Heart right ventricle (tissue), 16 donors: ENCODE measurements at regions not wholly inside any gene's neighbourhood (a gene's known extent, or its start where the extent isn't known, plus 50 kb on each side); places are given as distances from the start of the nearest gene placed in this dataset.

Experiments used
- ATAC-seq, 8 donors: fragments of 200-7000 bp; cut with Tn5 transposase; one replicate each; pipeline ENCODE4 v1.9.1; 2020; ENCODE audit warnings: mild to moderate bottlenecking in 8 of 8, moderate library complexity in 8 of 8, moderate number of reproducible peaks in 1 of 8
- DNase-seq, 2 donors: peaks; one replicate each; pipeline ENCODE4 v3.0.0-alpha.2; 2020
- H3K27ac ChIP-seq, 10 donors: fragments of 200-600 bp; sonication (generic) in 2 of 10; one replicate each; pipeline versions ENCODE4 v1.5.0 to v1.8.0; 2020 to 2022; ENCODE audit warnings: mild to moderate bottlenecking in 3 of 10
- H3K27me3 ChIP-seq, 7 donors: fragments of 200-600 bp; one replicate each; pipeline ENCODE4 v1.8.0; 2021 to 2022; ENCODE audit warnings: mild to moderate bottlenecking in 2 of 7
- H3K36me3 ChIP-seq, 9 donors: fragments of 200-600 bp; sonication (generic) in 1 of 9; one replicate each; pipeline versions ENCODE4 v1.5.0 to v1.8.0; 2020 to 2022; ENCODE audit warnings: mild to moderate bottlenecking in 2 of 9
- H3K4me1 ChIP-seq, 9 donors: fragments of 200-600 bp; sonication (generic) in 1 of 9; one replicate each; pipeline versions ENCODE4 v1.5.0 to v1.8.0; 2020 to 2022; ENCODE audit warnings: mild to moderate bottlenecking in 4 of 9
- H3K4me3 ChIP-seq, 10 donors: fragments of 200-600 bp; sonication (generic) in 2 of 10; one replicate each; pipeline versions ENCODE4 v1.5.0 to v1.8.0; 2020 to 2022; ENCODE audit warnings: mild to moderate bottlenecking in 7 of 10, moderate library complexity in 2 of 10
- H3K9me3 ChIP-seq, 11 donors: fragments of 200-600 bp in 10 of 11; sonication (generic) in 2 of 11; one replicate each; pipeline versions ENCODE4 v1.5.0 to v1.8.0; 2013 to 2022; ENCODE audit warnings: mild to moderate bottlenecking in 2 of 11, control low read depth in 1 of 11, moderate library complexity in 1 of 11
- WGBS, 2 donors: extraction: QIAGEN DNeasy Blood & Tissue Kit; methylation state at CpG; one replicate each; pipeline ENCODE4 v1.1.7; 2013; ENCODE audit warnings: inconsistent platforms in 1 of 2; 5-methylcytosine and 5-hydroxymethylcytosine counted together
- intact Hi-C, 10 donors: fragments of 100-400 bp; cut with DNase I; formaldehyde crosslinking; loops; one replicate each; pipeline versions ENCODE4 v1.11.1 to v1.14.2; 2022
- TF ChIP-seq, protein P1 (sequence below), 9 donors: fragments of 200-600 bp; sonication (generic) in 2 of 9; IDR thresholded peaks; one replicate each; pipeline versions ENCODE4 v1.5.0 to v1.8.0; 2021 to 2022; ENCODE audit warnings: antibody characterized with exemption in 9 of 9, mild to moderate bottlenecking in 5 of 9, moderate library complexity in 1 of 9
- donor health status: Arrhythmogenic right ventricular cardiomyopathy.
- donor health status: ischemic (EF 13 %, LVEDD 7.1; RV severe dilation, severe dysfunction).
- donor health status: healthy with polysubstance abuse.
- donor health status: DM: no; HTN: yes; CAD: no.
- donor health status: DM: no; HTN: no; CAD: no.
- donor health status: ischemic (EF 25% LVEDD 6.9; RV normal size, moderate dysfunction).
- donor health status: ischemic (EF 25% LVEDD 5.7; RV mildly dilated, moderate dysfunction).
- donor health status: healthy.
- donor health status: DM: yes; HTN: yes; CAD: no.
- donor health status: Ischemic cardiomyopathy.
- donor health status: ischemic (EF 35%, LVEDD 5.7; RV mildly dilated, moderate dysfunction).
- donor health status: nonischemic (EF 11% LVEDD 7.7; RV severe dilation, severe dysfunction).
- donor health status: DM: yes; HTN: yes; CAD: no.
- donor health status: PGD.
- donor health status: ischemic (EF 29% LVEDD 5.4; RV normal size, mild dysfunction).
- donor health status: nonischemic (EF 23%, LVEDD 6.1; RV moderate dilation, normal function).

DNA sequence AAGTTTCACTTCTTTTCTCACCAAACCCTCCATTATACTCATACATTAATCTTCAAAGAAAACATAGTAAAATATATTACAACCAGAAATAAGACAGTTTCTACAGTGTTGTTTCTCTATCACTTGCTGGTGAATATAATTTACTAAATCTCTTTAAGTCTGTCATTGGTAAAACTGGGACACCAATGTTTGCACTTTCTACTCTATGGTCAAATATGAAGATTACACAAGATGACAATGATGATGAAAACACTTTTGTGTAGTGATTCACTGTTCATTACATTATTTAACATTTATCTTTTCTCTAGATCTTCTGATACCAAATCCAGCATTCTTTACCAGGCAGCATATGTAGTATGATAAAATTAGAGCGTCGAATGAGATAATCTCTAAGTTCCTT lies 459.1 kb downstream of the DMAC1 start:
- Histone ChIP-seq H3K9me3 (no peaks in the 10 kb centered on the region), H3K4me1 (peaks cover 0 to 28% (median 0%) of the 10 kb centered on the region in 9 donors), H3K4me3 (no peak overlapping the region), H3K27me3 (no peaks in the 10 kb centered on the region), H3K36me3 (no peaks in the 10 kb centered on the region), H3K27ac (no peak overlapping the region)
- 65 to 70% methylated on average over 2 of the region's 2 CpGs for WGBS, 2 donors
- TF ChIP-seq, protein P1, sequence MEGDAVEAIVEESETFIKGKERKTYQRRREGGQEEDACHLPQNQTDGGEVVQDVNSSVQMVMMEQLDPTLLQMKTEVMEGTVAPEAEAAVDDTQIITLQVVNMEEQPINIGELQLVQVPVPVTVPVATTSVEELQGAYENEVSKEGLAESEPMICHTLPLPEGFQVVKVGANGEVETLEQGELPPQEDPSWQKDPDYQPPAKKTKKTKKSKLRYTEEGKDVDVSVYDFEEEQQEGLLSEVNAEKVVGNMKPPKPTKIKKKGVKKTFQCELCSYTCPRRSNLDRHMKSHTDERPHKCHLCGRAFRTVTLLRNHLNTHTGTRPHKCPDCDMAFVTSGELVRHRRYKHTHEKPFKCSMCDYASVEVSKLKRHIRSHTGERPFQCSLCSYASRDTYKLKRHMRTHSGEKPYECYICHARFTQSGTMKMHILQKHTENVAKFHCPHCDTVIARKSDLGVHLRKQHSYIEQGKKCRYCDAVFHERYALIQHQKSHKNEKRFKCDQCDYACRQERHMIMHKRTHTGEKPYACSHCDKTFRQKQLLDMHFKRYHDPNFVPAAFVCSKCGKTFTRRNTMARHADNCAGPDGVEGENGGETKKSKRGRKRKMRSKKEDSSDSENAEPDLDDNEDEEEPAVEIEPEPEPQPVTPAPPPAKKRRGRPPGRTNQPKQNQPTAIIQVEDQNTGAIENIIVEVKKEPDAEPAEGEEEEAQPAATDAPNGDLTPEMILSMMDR (IDR thresholded peaks at IDR 0.05), result no peak
- intact Hi-C loops, result no loop called here
- DNase-seq, result no peak
- ATAC-seq, result no peak

DNA sequence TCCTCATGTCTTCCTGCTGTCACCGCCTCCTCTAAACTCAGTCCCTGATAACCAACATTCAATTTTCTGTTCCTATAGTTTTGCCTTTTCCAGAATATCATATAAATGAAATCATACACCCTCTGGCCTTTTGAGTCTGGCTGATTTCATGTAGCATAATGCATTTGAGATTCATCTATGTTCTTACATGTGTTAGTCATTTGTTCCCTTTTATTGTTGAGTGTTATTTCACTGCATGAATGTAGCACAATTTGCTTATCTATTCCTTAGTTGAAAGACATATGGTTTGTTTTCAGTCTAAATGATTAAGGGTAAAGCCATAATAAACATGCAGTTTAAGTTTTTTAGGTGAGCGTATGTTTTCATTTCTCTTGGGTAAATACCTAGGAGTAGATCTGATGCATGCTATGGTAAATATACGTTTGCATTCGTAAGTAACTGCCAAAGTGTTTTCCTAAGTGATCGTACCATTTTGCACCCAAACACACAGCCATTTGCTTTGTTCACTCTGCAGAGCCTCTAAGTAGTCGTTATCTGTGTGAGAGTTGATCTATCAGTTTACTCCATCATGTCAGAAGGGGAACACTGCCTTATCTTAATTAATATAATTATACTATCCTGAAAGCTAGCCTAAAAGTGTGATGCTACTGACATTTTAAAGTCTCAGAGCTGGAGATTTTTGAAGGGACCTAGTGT lies 460.8 kb downstream of the DMAC1 start:
- TF ChIP-seq, protein P1 (IDR thresholded peaks at IDR 0.05), result no peak
- 80 to 81% methylated on average over 6 of the region's 6 CpGs for WGBS, 2 donors

DNA sequence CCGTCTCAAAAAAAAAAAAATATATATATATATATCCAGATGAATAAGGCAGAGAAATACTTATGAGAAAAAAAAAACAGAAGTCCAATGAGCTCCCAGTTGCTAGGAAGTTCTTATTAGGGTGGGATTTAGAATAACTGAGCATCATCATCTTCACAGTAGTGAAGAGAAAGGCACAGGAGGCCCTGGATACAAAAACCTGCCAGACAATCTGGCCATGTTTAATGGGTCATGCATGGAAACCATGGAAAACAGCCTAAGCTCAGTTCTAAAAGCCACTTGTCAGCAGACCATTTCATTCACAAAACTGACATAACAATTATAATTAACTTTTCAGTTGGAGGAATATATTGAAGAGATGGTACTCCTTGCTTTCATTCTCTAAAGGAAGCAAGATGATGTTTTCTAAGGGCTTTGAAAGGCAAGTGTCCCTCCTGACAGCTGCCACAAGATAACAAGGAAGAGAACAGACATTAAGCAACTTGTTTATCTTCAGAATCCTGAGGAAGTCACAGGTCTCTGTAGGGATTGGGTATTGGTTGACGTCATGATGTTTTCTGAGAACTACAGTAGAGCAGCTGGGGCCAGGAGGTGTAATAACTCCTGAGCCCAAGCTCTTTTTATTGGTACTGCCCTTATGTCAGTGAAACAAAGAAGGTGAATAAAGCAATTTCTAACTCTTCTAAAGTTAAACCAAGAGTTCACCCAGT lies 463.1 kb downstream of the DMAC1 start:
- H3K4me1 ChIP-seq, result peaks cover 0 to 16% (median 0%) of the 10 kb centered on the region in 9 donors
- H3K4me3 ChIP-seq, result no peak overlapping the region
- peak overlapping the region in 4 of 10 donors; percentile 40 to 68 (median 52) for H3K27ac ChIP-seq
- TF ChIP-seq, protein P1 (IDR thresholded peaks at IDR 0.05), result no peak
- DNase-seq (peak in 1 of 2 donors; percentile 39), ATAC-seq (peak in 6 of 8 donors; percentile 90 to 96 (median 94))
- no peaks in the 10 kb centered on the region for H3K9me3 ChIP-seq
- H3K27me3 ChIP-seq, result no peaks in the 10 kb centered on the region
- intact Hi-C loops, result loop anchor here in 1 of 10 donors (5.0 kb wide), 1 partner anchor 51 kb away; no protein-coding TSS in a partner anchor
- H3K36me3 ChIP-seq, result no peaks in the 10 kb centered on the region
- WGBS, 2 donors, result 60 to 61% methylated on average over 2 of the region's 2 CpGs

More for the DNA sequence above, 460.8 kb downstream of the DMAC1 start:
- ATAC-seq, result no peak
- peaks cover 0 to 28% (median 0%) of the 10 kb centered on the region in 9 donors for H3K4me1 ChIP-seq
- no peaks in the 10 kb centered on the region for H3K9me3 ChIP-seq
- no peak for DNase-seq
- no peaks in the 10 kb centered on the region for H3K27me3 ChIP-seq
- H3K27ac ChIP-seq, result no peak overlapping the region
- no peaks in the 10 kb centered on the region for H3K36me3 ChIP-seq
- intact Hi-C loops, result loop anchor here in 1 of 10 donors (5.0 kb wide), 1 partner anchor 49 kb away; no protein-coding TSS in a partner anchor
- H3K4me3 ChIP-seq, result no peak overlapping the region

DNA sequence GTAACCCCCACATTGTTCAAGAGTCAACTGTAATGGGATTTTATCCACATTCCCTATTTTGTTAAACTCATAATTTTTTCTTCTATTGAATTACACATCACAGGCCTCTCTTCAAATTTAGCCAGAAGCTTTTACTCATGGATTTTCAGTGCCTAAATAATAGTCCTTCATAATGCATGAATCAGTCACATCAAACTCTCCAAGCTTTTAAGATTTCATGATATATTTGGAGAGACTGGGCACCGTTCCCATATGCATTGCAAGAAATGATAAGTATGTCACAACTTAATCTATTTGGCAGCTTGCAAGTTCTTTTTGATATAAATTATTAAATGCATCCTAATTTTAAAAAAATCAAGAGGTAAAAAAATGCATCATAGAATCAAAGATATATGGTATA lies 465.9 kb downstream of the DMAC1 start:
- 46 to 51% methylated on average over 1 of the region's 1 CpG for WGBS, 2 donors
- TF ChIP-seq, protein P1 (IDR thresholded peaks at IDR 0.05), result no peak
- intact Hi-C loops, result no loop called here
- H3K4me3 ChIP-seq, result no peak overlapping the region
- no peaks in the 10 kb centered on the region for H3K27me3 ChIP-seq
- H3K9me3 ChIP-seq, result peaks cover 0 to under 1% (median 0%) of the 10 kb centered on the region in 11 donors
- H3K27ac ChIP-seq, result no peak overlapping the region
- peaks cover 0 to 16% (median 0%) of the 10 kb centered on the region in 9 donors for H3K4me1 ChIP-seq
- DNase-seq, result no peak
- ATAC-seq, result no peak
- H3K36me3 ChIP-seq, result no peaks in the 10 kb centered on the region
